Natural killer cell (primary cell): ENCODE measurements at regions not wholly inside any gene's neighbourhood (a gene's known extent, or its start where the extent isn't known, plus 50 kb on each side); places are given as distances from the start of the nearest gene placed in this dataset.

Experiments
- ATAC-seq, 3 donors: fragments of 150-1000 bp in 2 of 3; fragments of 200-7000 bp in 1 of 3; cut with Tn5 transposase; 1 replicate in 1 of 3; 2 replicates in 2 of 3; pipeline ENCODE4 v1.10.0; 2021; ENCODE audit warnings: mild to moderate bottlenecking in 2 of 3, moderate library complexity in 2 of 3
- DNase-seq, 2 donors: peaks; one replicate each; pipeline versions ENCODE4 v3.0.0 to v3.0.0-alpha.2; 2013 to 2021; ENCODE audit warnings: mixed read lengths in 1 of 2
- H3K27ac ChIP-seq: one replicate; pipeline ENCODE4 v1.5.1; 2013; ENCODE audit warnings: mild to moderate bottlenecking, low read length
- H3K27me3 ChIP-seq: one replicate; pipeline ENCODE4 v1.6.1; 2013; ENCODE audit warnings: low read length; ENCODE audit not compliant: control insufficient read depth, insufficient read depth
- H3K36me3 ChIP-seq: one replicate; pipeline ENCODE4 v1.6.1; 2013; ENCODE audit warnings: low read length; ENCODE audit not compliant: control insufficient read depth, insufficient read depth
- H3K4me1 ChIP-seq: one replicate; pipeline ENCODE4 v1.6.1; 2013; ENCODE audit warnings: low read length; ENCODE audit not compliant: control insufficient read depth, insufficient read depth
- H3K4me3 ChIP-seq: one replicate; pipeline ENCODE4 v1.5.1; 2013; ENCODE audit warnings: low read length
- H3K9me3 ChIP-seq: one replicate; pipeline ENCODE4 v1.6.1; 2013; ENCODE audit warnings: low read length; ENCODE audit not compliant: control insufficient read depth, insufficient read depth
- H3K27ac Mint-ChIP-seq, 2 donors: one replicate each; pipeline ENCODE4 v1.8.0; 2022; ENCODE audit warnings: mild to moderate bottlenecking in 2 of 2, mixed read lengths in 2 of 2, moderate library complexity in 1 of 2
- H3K27me3 Mint-ChIP-seq, 2 donors: one replicate each; pipeline ENCODE4 v1.8.0; 2022; ENCODE audit warnings: low read depth in 2 of 2, mixed read lengths in 2 of 2
- H3K36me3 Mint-ChIP-seq: one replicate; pipeline ENCODE4 v1.8.0; 2022; ENCODE audit warnings: mixed read lengths
- H3K4me1 Mint-ChIP-seq, 2 donors: one replicate each; pipeline ENCODE4 v1.8.0; 2022; ENCODE audit warnings: mixed read lengths in 2 of 2
- H3K4me3 Mint-ChIP-seq: one replicate; pipeline ENCODE4 v1.8.0; 2022; ENCODE audit warnings: mild to moderate bottlenecking, moderate library complexity, mixed read lengths
- H3K9me3 Mint-ChIP-seq, 2 donors: one replicate each; pipeline ENCODE4 v1.8.0; 2022; ENCODE audit warnings: mixed read lengths in 2 of 2
- WGBS: methylation state at CpG from one replicate; pipeline ENCODE4 v1.1.7; 2013; ENCODE audit warnings: missing lambda C conversion rate; ENCODE audit not compliant: insufficient coverage; 5-methylcytosine and 5-hydroxymethylcytosine counted together
- intact Hi-C: fragments of 100-400 bp; cut with micrococcal nuclease; formaldehyde crosslinking; loops from one replicate; pipeline ENCODE4 v1.14.2; 2022
- TF ChIP-seq, protein P1 (sequence below): fragments of 200-600 bp; IDR thresholded peaks from one replicate; pipeline ENCODE4 v1.8.0; 2022; ENCODE audit warnings: antibody characterized with exemption

DNA sequence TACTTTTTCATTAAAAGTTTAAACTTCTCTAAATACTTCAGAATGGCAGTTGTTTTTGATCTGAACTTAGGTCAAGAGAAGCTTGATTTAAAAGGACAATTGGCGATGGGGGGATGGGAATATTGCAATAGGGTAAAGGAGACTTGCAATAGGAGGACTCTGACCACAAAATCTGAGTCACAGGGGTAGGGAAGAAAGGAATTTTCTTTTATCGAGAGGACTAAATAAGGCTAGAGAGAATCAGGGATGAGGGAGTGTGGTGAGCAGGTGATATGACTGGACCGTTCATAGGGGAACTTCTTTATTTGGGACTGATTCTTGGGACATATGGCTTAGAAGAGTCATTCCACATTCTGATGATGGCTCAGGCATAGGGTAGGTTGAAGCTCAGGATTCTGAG is 1260.2 kb downstream of the ADGRL3 start:
- Histone ChIP-seq H3K4me1 (no peaks in the 10 kb centered on the region), H3K4me3 (no peak overlapping the region), H3K36me3 (no peaks in the 10 kb centered on the region), H3K27ac (no peak overlapping the region), H3K27me3 (no peaks in the 10 kb centered on the region), H3K9me3 (no peaks in the 10 kb centered on the region)
- DNase-seq (no peak), ATAC-seq (no peak)
- no peak overlapping the region for H3K27ac Mint-ChIP-seq
- TF ChIP-seq, protein P1, sequence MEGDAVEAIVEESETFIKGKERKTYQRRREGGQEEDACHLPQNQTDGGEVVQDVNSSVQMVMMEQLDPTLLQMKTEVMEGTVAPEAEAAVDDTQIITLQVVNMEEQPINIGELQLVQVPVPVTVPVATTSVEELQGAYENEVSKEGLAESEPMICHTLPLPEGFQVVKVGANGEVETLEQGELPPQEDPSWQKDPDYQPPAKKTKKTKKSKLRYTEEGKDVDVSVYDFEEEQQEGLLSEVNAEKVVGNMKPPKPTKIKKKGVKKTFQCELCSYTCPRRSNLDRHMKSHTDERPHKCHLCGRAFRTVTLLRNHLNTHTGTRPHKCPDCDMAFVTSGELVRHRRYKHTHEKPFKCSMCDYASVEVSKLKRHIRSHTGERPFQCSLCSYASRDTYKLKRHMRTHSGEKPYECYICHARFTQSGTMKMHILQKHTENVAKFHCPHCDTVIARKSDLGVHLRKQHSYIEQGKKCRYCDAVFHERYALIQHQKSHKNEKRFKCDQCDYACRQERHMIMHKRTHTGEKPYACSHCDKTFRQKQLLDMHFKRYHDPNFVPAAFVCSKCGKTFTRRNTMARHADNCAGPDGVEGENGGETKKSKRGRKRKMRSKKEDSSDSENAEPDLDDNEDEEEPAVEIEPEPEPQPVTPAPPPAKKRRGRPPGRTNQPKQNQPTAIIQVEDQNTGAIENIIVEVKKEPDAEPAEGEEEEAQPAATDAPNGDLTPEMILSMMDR = no peak
- 85% methylated on average over 3 of the region's 3 CpGs for WGBS
- no peaks in the 10 kb centered on the region for H3K27me3 Mint-ChIP-seq
- no peak overlapping the region for H3K4me3 Mint-ChIP-seq
- no peaks in the 10 kb centered on the region for H3K4me1 Mint-ChIP-seq
- H3K36me3 Mint-ChIP-seq = no peaks in the 10 kb centered on the region
- H3K9me3 Mint-ChIP-seq = peaks cover 18 to 19% of the 10 kb centered on the region in 2 donors
- intact Hi-C loops = no loop called here

DNA sequence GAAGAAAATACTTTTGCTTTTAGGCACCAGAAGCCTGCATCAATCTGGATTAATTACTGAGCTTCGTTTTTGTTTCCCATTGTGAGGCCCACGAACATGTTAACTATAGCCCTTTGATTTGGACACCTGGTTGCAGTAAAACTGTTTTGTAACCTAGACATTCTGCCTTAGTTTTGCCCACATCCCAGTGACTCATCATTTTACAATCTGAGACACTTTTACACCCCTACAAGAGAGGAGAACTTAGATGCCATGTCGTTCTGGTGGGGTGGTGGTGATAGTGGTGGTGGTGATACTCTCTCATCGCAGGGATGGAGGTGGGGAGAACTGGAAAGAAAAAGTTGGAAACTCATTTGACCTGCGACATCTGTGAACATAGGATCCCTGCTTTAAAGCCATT is 1257.2 kb downstream of the ADGRL3 start:
- intact Hi-C loops = no loop called here
- Histone ChIP-seq H3K36me3 (no peaks in the 10 kb centered on the region), H3K9me3 (no peaks in the 10 kb centered on the region), H3K27ac (no peak overlapping the region), H3K4me3 (no peak overlapping the region), H3K27me3 (no peaks in the 10 kb centered on the region), H3K4me1 (no peaks in the 10 kb centered on the region)
- Mint-ChIP-seq H3K4me1 (no peaks in the 10 kb centered on the region), H3K27me3 (no peaks in the 10 kb centered on the region), H3K27ac (no peak overlapping the region), H3K36me3 (no peaks in the 10 kb centered on the region), H3K4me3 (no peak overlapping the region), H3K9me3 (peaks cover 15 to 18% of the 10 kb centered on the region in 2 donors)
- DNase-seq (no peak), ATAC-seq (no peak)
- TF ChIP-seq, protein P1 = no peak
- 75% methylated on average over 4 of the region's 5 CpGs for WGBS

DNA sequence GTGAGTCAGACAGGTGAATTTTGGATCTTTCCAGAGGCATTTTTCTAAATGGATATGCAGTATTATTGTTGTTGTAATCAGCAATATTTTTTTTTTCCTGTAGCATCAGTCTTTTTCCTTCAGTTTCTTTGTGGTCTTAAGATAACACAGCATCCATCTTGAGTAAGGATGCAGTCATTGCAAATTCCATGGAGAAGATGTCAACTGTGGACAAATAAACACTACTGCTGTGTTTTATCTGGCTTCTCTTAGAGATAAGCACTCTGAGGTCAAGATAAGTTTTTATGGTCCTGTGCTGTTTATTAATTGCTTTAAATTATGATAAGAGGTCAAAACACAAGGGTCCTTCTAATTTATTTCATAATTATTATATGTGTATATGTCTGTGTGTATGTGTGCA is 1255.7 kb downstream of the ADGRL3 start:
- Histone ChIP-seq H3K27ac (no peak overlapping the region), H3K36me3 (no peaks in the 10 kb centered on the region), H3K27me3 (no peaks in the 10 kb centered on the region), H3K4me3 (no peak overlapping the region), H3K4me1 (no peaks in the 10 kb centered on the region), H3K9me3 (no peaks in the 10 kb centered on the region)
- Mint-ChIP-seq H3K36me3 (no peaks in the 10 kb centered on the region), H3K4me1 (no peaks in the 10 kb centered on the region), H3K9me3 (peaks cover 13 to 18% of the 10 kb centered on the region in 2 donors), H3K27ac (no peak overlapping the region), H3K27me3 (no peaks in the 10 kb centered on the region), H3K4me3 (no peak overlapping the region)
- TF ChIP-seq, protein P1 = no peak
- DNase-seq = no peak
- intact Hi-C loops = no loop called here
- ATAC-seq = no peak

DNA sequence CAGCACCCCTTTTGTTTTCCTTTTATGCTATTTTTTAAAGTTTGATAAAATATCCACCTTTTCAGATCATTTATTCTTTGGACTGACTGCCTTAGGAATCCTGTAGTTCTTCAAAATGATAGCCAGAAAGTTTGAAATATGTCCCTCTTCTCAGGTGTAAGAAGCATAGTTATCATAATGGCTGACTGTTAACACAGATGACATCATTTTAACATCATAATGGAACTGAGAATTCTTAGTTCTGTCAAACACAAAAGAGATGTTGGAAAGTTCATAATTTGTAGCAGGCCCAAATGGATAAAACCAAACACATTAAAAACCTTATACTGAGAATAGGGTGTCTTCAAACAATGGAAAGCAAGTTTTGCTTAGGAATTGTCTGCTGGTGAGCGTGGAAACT is 1254.4 kb downstream of the ADGRL3 start:
- Mint-ChIP-seq H3K36me3 (no peaks in the 10 kb centered on the region), H3K27me3 (no peaks in the 10 kb centered on the region), H3K4me1 (no peaks in the 10 kb centered on the region), H3K4me3 (no peak overlapping the region), H3K9me3 (peaks cover 9 to 11% of the 10 kb centered on the region in 2 donors), H3K27ac (no peak overlapping the region)
- Histone ChIP-seq H3K4me3 (no peak overlapping the region), H3K27ac (no peak overlapping the region), H3K27me3 (no peaks in the 10 kb centered on the region), H3K9me3 (peaks cover under 1% of the 10 kb centered on the region), H3K36me3 (no peaks in the 10 kb centered on the region), H3K4me1 (no peaks in the 10 kb centered on the region)
- TF ChIP-seq, protein P1 = no peak
- ATAC-seq (no peak), DNase-seq (no peak)
- intact Hi-C loops = no loop called here
- 94% methylated on average over 1 of the region's 1 CpG for WGBS
